HCT116 (cell line): ENCODE measurements at regions not wholly inside any gene's neighbourhood (a gene's known extent, or its start where the extent isn't known, plus 50 kb on each side); places are given as distances from the start of the nearest gene placed in this dataset.

Experiments
- CTCF ChIP-seq, 3 experiments: fragments of 200-600 bp in 1 of 3; sonication (generic) in 1 of 3; IDR thresholded peaks in 2 of 3; conservative IDR thresholded peaks in 1 of 3; 2 replicates each; pipeline ENCODE4 v1.5.1; 2012 to 2017; ENCODE audit warnings: low read depth in 2 of 3, low read length in 2 of 3, antibody characterized with exemption in 1 of 3, borderline replicate concordance in 1 of 3, control low read depth in 1 of 3, mild to moderate bottlenecking in 1 of 3, mixed read lengths in 1 of 3, mixed run types in 1 of 3, moderate library complexity in 1 of 3; ENCODE audit not compliant: insufficient read depth in 1 of 3
- ELF1 ChIP-seq: IDR thresholded peaks from 2 replicates; pipeline ENCODE4 v1.6.1; 2012; ENCODE audit warnings: low read depth, borderline replicate concordance
- EZH2 ChIP-seq: fragments of 200-600 bp; sonication (generic); IDR thresholded peaks from 2 replicates; pipeline ENCODE4 v1.6.1; 2017; ENCODE audit warnings: antibody characterized with exemption, mixed run types
- POLR2A ChIP-seq: IDR thresholded peaks from 2 replicates; pipeline ENCODE4 v1.7.0; 2011; ENCODE audit warnings: borderline replicate concordance; ENCODE audit not compliant: insufficient read depth, insufficient read length; ENCODE audit errors: extremely low read depth

- TF ChIP-seq CTCF (IDR thresholded peaks at IDR 0.05 in 2 of 3, conservative IDR thresholded peaks at IDR 0.05 in 1 of 3; ENCODE audit: borderline replicate concordance in 1 of 3, insufficient read depth in 1 of 3, low read depth in 2 of 3, low read length in 2 of 3) = no peak
- no peak for TF ChIP-seq POLR2A
- TF ChIP-seq EZH2 = no peak
- TF ChIP-seq ELF1 = no peak
Measured at GRCh38 chr18:3346487-3346886, 84.6 kb downstream of the MYL12B start.
